B cell (primary cell): ENCODE measurements at regions not wholly inside any gene's neighbourhood (a gene's known extent, or its start where the extent isn't known, plus 50 kb on each side); places are given as distances from the start of the nearest gene placed in this dataset. TPM values are rescaled to one million over a fixed set of nuclear protein-coding genes. Genes with fewer than 3 reads are reported as not detected.

ENCODE experiments used
- ATAC-seq: fragments of 200-7000 bp; cut with Tn5 transposase; one replicate; pipeline ENCODE4 v1.10.0; 2021; ENCODE audit warnings: low read depth, mild to moderate bottlenecking, moderate number of reproducible peaks, moderate library complexity
- CTCF ChIA-PET: fragments of 350-600 bp; sonication (Branson Sonifier 250); formaldehyde crosslinking; loops from one replicate; lab custom pipeline; 2021; ENCODE audit warnings: antibody characterized with exemption, inconsistent platforms; lab: Charles Lee
- POLR2A ChIA-PET: fragments of 350-600 bp; sonication (Branson Sonifier 250); formaldehyde crosslinking; loops from one replicate; lab custom pipeline; 2021; ENCODE audit warnings: antibody characterized with exemption; lab: Charles Lee
- DNase-seq: peaks from one replicate; pipeline ENCODE4 v3.0.0; 2013
- H2AFZ ChIP-seq: 2 replicates; pipeline ENCODE4 v1.6.1; 2012; ENCODE audit warnings: mild to moderate bottlenecking, low read depth, low read length; ENCODE audit not compliant: insufficient read depth, poor library complexity, severe bottlenecking
- H3K27ac ChIP-seq, 2 donors: 1 replicate in 1 of 2; 2 replicates in 1 of 2; pipeline ENCODE4 v1.5.1; 2012 to 2013; ENCODE audit warnings: low read length in 2 of 2, mild to moderate bottlenecking in 2 of 2, moderate library complexity in 1 of 2
- H3K27me3 ChIP-seq, 4 experiments: fragments of 200-600 bp in 1 of 4; sonication (generic) in 1 of 4; replicated peaks in 1 of 4; 1 replicate in 2 of 4; 2 replicates in 2 of 4; pipeline versions ENCODE4 v1.6.1 to v1.7.0; 2013 to 2016; ENCODE audit warnings: low read length in 3 of 4, mild to moderate bottlenecking in 2 of 4, mixed read lengths in 1 of 4, moderate library complexity in 1 of 4; ENCODE audit not compliant: insufficient read depth in 4 of 4, control insufficient read depth in 3 of 4; ENCODE audit errors: control extremely low read depth in 1 of 4
- H3K36me3 ChIP-seq, 2 experiments: replicated peaks in 1 of 2; 1 replicate in 1 of 2; 2 replicates in 1 of 2; pipeline versions ENCODE4 v1.6.1 to v1.7.1; 2013; ENCODE audit warnings: low read length in 1 of 2; ENCODE audit not compliant: insufficient read depth in 2 of 2, control insufficient read depth in 1 of 2; ENCODE audit errors: control extremely low read depth in 1 of 2, extremely low read depth in 1 of 2
- H3K4me1 ChIP-seq, 2 donors: fragments of 200-600 bp in 1 of 2; sonication (generic) in 1 of 2; 1 replicate in 1 of 2; 2 replicates in 1 of 2; pipeline versions ENCODE4 v1.5.1 to v1.6.1; 2013 to 2017; ENCODE audit warnings: low read length in 2 of 2; ENCODE audit not compliant: control insufficient read depth in 2 of 2, insufficient read depth in 2 of 2
- H3K4me2 ChIP-seq: replicated peaks from 2 replicates; pipeline ENCODE3; 2012; ENCODE audit warnings: mild to moderate bottlenecking, low read depth, low read length; ENCODE audit not compliant: poor library complexity, severe bottlenecking
- H3K4me3 ChIP-seq, 5 experiments: fragments of 200-600 bp in 1 of 5; sonication (generic) in 1 of 5; 1 replicate in 3 of 5; 2 replicates in 2 of 5; pipeline versions ENCODE4 v1.5.1 to v1.7.0; 2011 to 2016; ENCODE audit warnings: low read length in 4 of 5, mild to moderate bottlenecking in 4 of 5, low read depth in 2 of 5, control low read depth in 1 of 5, moderate library complexity in 1 of 5; ENCODE audit not compliant: insufficient read depth in 1 of 5; ENCODE audit errors: control extremely low read depth in 1 of 5, extremely low read depth in 1 of 5
- H3K79me2 ChIP-seq: fragments of 200-600 bp; sonication (generic); one replicate; pipeline ENCODE4 v1.6.0; 2016; ENCODE audit warnings: low read length; ENCODE audit not compliant: control insufficient read depth, insufficient read depth
- H3K9ac ChIP-seq: fragments of 200-600 bp; sonication (generic); 2 replicates; pipeline ENCODE4 v1.6.1; 2017; ENCODE audit warnings: mild to moderate bottlenecking, low read length, moderate library complexity
- H3K9me3 ChIP-seq, 3 donors: one replicate each; pipeline versions ENCODE4 v1.6.1 to v1.7.1; 2013; ENCODE audit warnings: low read length in 2 of 3; ENCODE audit not compliant: control insufficient read depth in 2 of 3, insufficient read depth in 1 of 3; ENCODE audit errors: control extremely low read depth in 1 of 3
- H4K20me1 ChIP-seq: 2 replicates; pipeline ENCODE4 v1.6.0; 2012; ENCODE audit warnings: mild to moderate bottlenecking, low read length; ENCODE audit not compliant: insufficient read depth, control insufficient read depth, poor library complexity, severe bottlenecking
- H3K27ac Mint-ChIP-seq: one replicate; pipeline ENCODE4 v1.8.0; 2021; ENCODE audit warnings: mixed read lengths
- H3K27me3 Mint-ChIP-seq: one replicate; pipeline ENCODE4 v1.8.0; 2021; ENCODE audit warnings: mixed read lengths
- H3K4me1 Mint-ChIP-seq: one replicate; pipeline ENCODE4 v1.8.0; 2021; ENCODE audit warnings: mixed read lengths
- H3K4me3 Mint-ChIP-seq: one replicate; pipeline ENCODE4 v1.8.0; 2021; ENCODE audit warnings: mixed read lengths
- H3K9me3 Mint-ChIP-seq: one replicate; pipeline ENCODE4 v1.8.0; 2022; ENCODE audit warnings: mixed read lengths; ENCODE audit not compliant: insufficient read depth
- EZH2 ChIP-seq: IDR thresholded peaks from 2 replicates; pipeline ENCODE4 v1.6.1; 2012; ENCODE audit warnings: borderline replicate concordance, low read depth, mild to moderate bottlenecking, moderate library complexity, low read length; ENCODE audit not compliant: insufficient read depth, poor library complexity, severe bottlenecking
- WGBS: methylation state at CpG from one replicate; pipeline ENCODE4 v1.1.5; 2013; ENCODE audit warnings: missing lambda C conversion rate; ENCODE audit not compliant: insufficient coverage; 5-methylcytosine and 5-hydroxymethylcytosine counted together
- intact Hi-C: fragments of 100-400 bp; cut with micrococcal nuclease; formaldehyde crosslinking; loops from one replicate; pipeline ENCODE4 v1.10.0; 2022
- small RNA-seq: library from RNA; depleted of rRNA; stranded (forward); fragments of <200 nt; gene quantifications from one replicate; pipeline ENCODE3, GENCODE V24; 2012; ENCODE audit warnings: low replicate concordance, low read depth; ENCODE audit not compliant: insufficient read length
- TF ChIP-seq, protein P1 (sequence below): fragments of 200-600 bp; IDR thresholded peaks from one replicate; pipeline ENCODE4 v1.8.0; 2022; ENCODE audit warnings: antibody characterized with exemption, mild to moderate bottlenecking

DNA sequence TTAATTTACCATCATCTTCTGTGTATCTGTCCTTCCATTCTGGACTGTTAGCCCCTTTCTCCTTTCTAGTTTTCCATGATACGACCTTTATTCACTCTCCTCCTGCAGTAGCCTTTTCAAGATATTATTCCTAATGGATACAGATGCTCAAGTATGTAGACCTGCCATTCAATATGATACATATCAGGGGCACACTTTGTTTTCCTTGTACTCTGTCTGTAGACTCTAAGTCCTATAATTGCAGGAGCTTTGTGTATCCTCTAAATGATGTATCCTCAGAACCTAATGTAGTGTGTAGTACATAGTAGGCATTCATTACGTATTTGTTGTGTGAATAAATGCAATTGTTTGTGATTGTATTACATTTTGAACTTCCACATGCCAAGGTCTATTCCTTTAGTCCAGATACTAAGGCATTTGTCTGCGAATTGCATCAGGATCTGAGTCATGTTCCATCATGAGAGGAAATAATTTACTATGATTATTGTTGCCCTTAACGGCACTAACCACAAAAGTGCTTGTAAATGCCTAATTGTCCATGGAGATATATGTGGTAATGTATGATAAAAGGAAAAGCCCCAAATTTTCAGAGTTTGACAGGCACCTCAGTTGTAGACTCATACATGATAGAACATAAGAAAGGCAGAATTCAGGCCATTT lies 57.1 kb upstream of the IZUMO3 start:
- Histone ChIP-seq H3K4me3 (no peak overlapping the region), H2AFZ (no peak overlapping the region), H3K36me3 (no peaks in the 10 kb centered on the region), H3K79me2 (no peaks in the 10 kb centered on the region), H3K9ac (no peak overlapping the region), H4K20me1 (no peaks in the 10 kb centered on the region), H3K4me1 (no peaks in the 10 kb centered on the region), H3K27ac (no peak overlapping the region), H3K27me3 (no peaks in the 10 kb centered on the region), H3K4me2 (no peak overlapping the region), H3K9me3 (no peaks in the 10 kb centered on the region)
- H3K4me1 Mint-ChIP-seq, result no peaks in the 10 kb centered on the region
- H3K27me3 Mint-ChIP-seq, result no peaks in the 10 kb centered on the region
- no peak for DNase-seq
- intact Hi-C loops, result no loop called here
- POLR2A ChIA-PET, result no interaction called here
- H3K9me3 Mint-ChIP-seq, result peaks cover 6% of the 10 kb centered on the region
- CTCF ChIA-PET, result no interaction called here
- no CpG with 5 or more reads among the region's 4 CpGs for WGBS
- H3K4me3 Mint-ChIP-seq, result no peak overlapping the region
- no peak overlapping the region for H3K27ac Mint-ChIP-seq
- ATAC-seq, result no peak
- TF ChIP-seq, protein P1, sequence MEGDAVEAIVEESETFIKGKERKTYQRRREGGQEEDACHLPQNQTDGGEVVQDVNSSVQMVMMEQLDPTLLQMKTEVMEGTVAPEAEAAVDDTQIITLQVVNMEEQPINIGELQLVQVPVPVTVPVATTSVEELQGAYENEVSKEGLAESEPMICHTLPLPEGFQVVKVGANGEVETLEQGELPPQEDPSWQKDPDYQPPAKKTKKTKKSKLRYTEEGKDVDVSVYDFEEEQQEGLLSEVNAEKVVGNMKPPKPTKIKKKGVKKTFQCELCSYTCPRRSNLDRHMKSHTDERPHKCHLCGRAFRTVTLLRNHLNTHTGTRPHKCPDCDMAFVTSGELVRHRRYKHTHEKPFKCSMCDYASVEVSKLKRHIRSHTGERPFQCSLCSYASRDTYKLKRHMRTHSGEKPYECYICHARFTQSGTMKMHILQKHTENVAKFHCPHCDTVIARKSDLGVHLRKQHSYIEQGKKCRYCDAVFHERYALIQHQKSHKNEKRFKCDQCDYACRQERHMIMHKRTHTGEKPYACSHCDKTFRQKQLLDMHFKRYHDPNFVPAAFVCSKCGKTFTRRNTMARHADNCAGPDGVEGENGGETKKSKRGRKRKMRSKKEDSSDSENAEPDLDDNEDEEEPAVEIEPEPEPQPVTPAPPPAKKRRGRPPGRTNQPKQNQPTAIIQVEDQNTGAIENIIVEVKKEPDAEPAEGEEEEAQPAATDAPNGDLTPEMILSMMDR, result no peak
- no peak for TF ChIP-seq EZH2

Small RNA genes in the stretch of these regions (small RNA-seq; reads per million reads assigned to genes)
- gene RMRPP5, result not detected
